SU-DHL-6 (cell line): ENCODE measurements at regions not wholly inside any gene's neighbourhood (a gene's known extent, or its start where the extent isn't known, plus 50 kb on each side); places are given as distances from the start of the nearest gene placed in this dataset.

Experiments used
- H2AFZ ChIP-seq: fragments of 200-600 bp; sonication (generic); 2 replicates; pipeline ENCODE4 v1.6.1; 2014; ENCODE audit warnings: low read depth, mild to moderate bottlenecking, moderate library complexity, mixed read lengths, antibody characterized with exemption, low read length; ENCODE audit not compliant: severe bottlenecking
- H3F3A ChIP-seq: fragments of 200-600 bp; shearing (Covaris generic); 2 replicates; pipeline ENCODE4 v1.6.0; 2016; ENCODE audit warnings: antibody characterized with exemption, mild to moderate bottlenecking; ENCODE audit not compliant: insufficient read depth
- H3K27ac ChIP-seq: fragments of 200-600 bp; sonication (generic); 2 replicates; pipeline ENCODE4 v1.5.1; 2016; ENCODE audit warnings: low read depth, mild to moderate bottlenecking, low read length, moderate library complexity, mixed read lengths
- H3K27me3 ChIP-seq: fragments of 200-600 bp; sonication (generic), shearing (Covaris generic); 2 replicates; pipeline ENCODE4 v1.6.0; 2014; ENCODE audit warnings: mild to moderate bottlenecking, low read length
- H3K36me3 ChIP-seq: fragments of 200-600 bp; sonication (generic); 2 replicates; pipeline ENCODE4 v1.6.1; 2014; ENCODE audit warnings: mild to moderate bottlenecking, low read length, mixed read lengths
- H3K4me2 ChIP-seq: fragments of 300-600, 200-600 bp; shearing (Covaris generic), sonication (generic); 2 replicates; pipeline ENCODE4 v1.6.0; 2014; ENCODE audit warnings: low read length, low read depth, mild to moderate bottlenecking; ENCODE audit not compliant: poor library complexity, severe bottlenecking
- H3K4me3 ChIP-seq: fragments of 200-600 bp; sonication (generic); 2 replicates; pipeline ENCODE4 v1.5.1; 2014; ENCODE audit warnings: antibody characterized with exemption, low read length, mild to moderate bottlenecking, mixed read lengths; ENCODE audit not compliant: insufficient read depth, poor library complexity, severe bottlenecking
- H3K79me2 ChIP-seq: fragments of 200-600 bp; sonication (generic); 2 replicates; pipeline ENCODE4 v1.6.1; 2014; ENCODE audit warnings: mild to moderate bottlenecking, low read length, moderate library complexity; ENCODE audit not compliant: insufficient read depth
- H3K9ac ChIP-seq: fragments of 200-600 bp; sonication (generic); 2 replicates; pipeline ENCODE4 v1.7.0; 2014; ENCODE audit warnings: mild to moderate bottlenecking, low read length
- H3K9me2 ChIP-seq: fragments of 200-600 bp; sonication (generic); replicated peaks from 2 replicates; pipeline ENCODE4 v1.6.1; 2014; ENCODE audit warnings: low read length; ENCODE audit not compliant: insufficient read depth
- H3K9me3 ChIP-seq: fragments of 200-600 bp; sonication (generic); 2 replicates; pipeline ENCODE4 v1.6.1; 2014; ENCODE audit warnings: low read length, mixed read lengths; ENCODE audit not compliant: insufficient read depth
- H4K20me1 ChIP-seq: fragments of 200-600 bp; sonication (generic); 2 replicates; pipeline ENCODE4 v1.6.1; 2014; ENCODE audit warnings: low read depth, mild to moderate bottlenecking, antibody characterized with exemption, low read length, moderate library complexity, mixed read lengths
- EZH2phosphoT487 ChIP-seq: fragments of 200-600 bp; sonication (generic), shearing (Covaris generic); conservative IDR thresholded peaks from 2 replicates; pipeline ENCODE4 v1.6.1; 2018; ENCODE audit warnings: mild to moderate bottlenecking, antibody characterized with exemption, low read length, moderate library complexity, mixed read lengths
- TF ChIP-seq, protein P1 (sequence below): fragments of 200-600 bp; sonication (generic); IDR thresholded peaks from one replicate; pipeline ENCODE4 v1.5.1; 2017; ENCODE audit warnings: antibody characterized with exemption, mild to moderate bottlenecking, low read length, moderate library complexity; ENCODE audit not compliant: insufficient read depth, poor library complexity, severe bottlenecking

DNA sequence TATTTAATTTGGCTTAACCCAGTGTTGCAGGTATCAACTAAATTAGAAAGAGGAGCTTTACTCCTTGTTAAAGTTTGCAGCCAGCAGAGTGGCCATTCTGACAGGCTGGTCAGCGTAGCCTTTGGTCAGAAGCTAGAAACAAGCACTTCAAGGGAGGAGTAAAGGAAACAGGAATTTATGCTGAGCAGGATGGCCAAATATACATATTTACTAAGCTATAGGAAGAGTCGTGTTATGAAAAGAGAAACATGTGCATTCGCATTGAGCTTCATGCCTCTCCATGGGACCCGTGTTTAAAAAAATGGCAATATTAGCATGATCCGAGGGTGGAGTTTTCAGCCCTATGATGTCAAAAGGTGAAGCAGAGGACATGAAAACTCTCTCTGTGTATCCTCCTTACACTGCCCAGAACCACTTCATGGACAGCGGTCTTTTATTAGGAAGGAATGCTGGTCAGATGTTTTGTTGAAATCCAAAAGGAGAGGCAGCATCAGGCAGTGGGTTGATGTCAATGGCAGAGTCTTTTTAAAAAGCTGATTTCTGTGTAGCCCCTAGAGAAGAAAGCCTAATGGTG lies 71.8 kb upstream of the MAPK10 start:
- Histone ChIP-seq H3K79me2 (no peaks in the 10 kb centered on the region), H4K20me1 (no peaks in the 10 kb centered on the region), H3K9me3 (no peaks in the 10 kb centered on the region), H3F3A (no peaks in the 10 kb centered on the region), H3K9ac (no peak overlapping the region), H3K9me2 (no peaks in the 10 kb centered on the region), H3K4me3 (no peak overlapping the region), H2AFZ (no peak overlapping the region), H3K36me3 (no peaks in the 10 kb centered on the region), H3K27ac (no peak overlapping the region), H3K4me2 (no peak overlapping the region), H3K27me3 (no peaks in the 10 kb centered on the region)
- TF ChIP-seq, protein P1, sequence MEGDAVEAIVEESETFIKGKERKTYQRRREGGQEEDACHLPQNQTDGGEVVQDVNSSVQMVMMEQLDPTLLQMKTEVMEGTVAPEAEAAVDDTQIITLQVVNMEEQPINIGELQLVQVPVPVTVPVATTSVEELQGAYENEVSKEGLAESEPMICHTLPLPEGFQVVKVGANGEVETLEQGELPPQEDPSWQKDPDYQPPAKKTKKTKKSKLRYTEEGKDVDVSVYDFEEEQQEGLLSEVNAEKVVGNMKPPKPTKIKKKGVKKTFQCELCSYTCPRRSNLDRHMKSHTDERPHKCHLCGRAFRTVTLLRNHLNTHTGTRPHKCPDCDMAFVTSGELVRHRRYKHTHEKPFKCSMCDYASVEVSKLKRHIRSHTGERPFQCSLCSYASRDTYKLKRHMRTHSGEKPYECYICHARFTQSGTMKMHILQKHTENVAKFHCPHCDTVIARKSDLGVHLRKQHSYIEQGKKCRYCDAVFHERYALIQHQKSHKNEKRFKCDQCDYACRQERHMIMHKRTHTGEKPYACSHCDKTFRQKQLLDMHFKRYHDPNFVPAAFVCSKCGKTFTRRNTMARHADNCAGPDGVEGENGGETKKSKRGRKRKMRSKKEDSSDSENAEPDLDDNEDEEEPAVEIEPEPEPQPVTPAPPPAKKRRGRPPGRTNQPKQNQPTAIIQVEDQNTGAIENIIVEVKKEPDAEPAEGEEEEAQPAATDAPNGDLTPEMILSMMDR = no peak
- no peak for TF ChIP-seq EZH2phosphoT487

DNA sequence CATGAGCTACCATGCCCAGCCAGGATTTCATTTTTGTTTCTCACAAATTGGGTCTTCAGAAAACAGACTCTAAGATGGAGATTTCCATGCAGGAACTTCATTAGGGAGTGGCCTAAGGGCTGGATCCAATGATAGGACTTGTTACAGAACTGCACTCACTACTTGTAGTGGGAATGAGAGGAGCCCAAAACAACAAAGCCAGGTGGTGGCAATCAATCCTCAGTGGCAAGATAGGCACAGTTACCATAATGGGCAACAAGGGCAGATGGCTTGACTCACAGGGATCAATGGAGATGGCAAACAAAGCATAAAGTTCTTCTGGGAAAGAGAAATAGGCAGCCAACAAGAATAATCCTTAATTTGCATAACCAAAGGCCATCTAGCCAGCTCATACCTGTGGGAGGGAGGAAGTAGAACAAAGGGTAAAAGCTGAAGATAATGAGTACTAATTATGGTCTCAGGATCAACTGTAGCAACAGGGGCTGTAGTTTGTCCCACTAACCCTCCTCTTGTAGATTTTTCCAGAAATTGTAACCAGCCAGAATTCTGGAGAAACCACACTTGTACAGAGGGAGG lies 72.8 kb upstream of the MAPK10 start:
- H3K4me3 ChIP-seq = no peak overlapping the region
- H3K79me2 ChIP-seq = no peaks in the 10 kb centered on the region
- no peak overlapping the region for H3K9ac ChIP-seq
- H3K36me3 ChIP-seq = no peaks in the 10 kb centered on the region
- H3K27ac ChIP-seq = no peak overlapping the region
- H3K4me2 ChIP-seq = no peak overlapping the region
- no peaks in the 10 kb centered on the region for H3F3A ChIP-seq
- H4K20me1 ChIP-seq = no peaks in the 10 kb centered on the region
- no peaks in the 10 kb centered on the region for H3K27me3 ChIP-seq
- TF ChIP-seq, protein P1 = no peak
- TF ChIP-seq EZH2phosphoT487 = no peak
- no peaks in the 10 kb centered on the region for H3K9me3 ChIP-seq
- H3K9me2 ChIP-seq = no peaks in the 10 kb centered on the region
- H2AFZ ChIP-seq = no peak overlapping the region

DNA sequence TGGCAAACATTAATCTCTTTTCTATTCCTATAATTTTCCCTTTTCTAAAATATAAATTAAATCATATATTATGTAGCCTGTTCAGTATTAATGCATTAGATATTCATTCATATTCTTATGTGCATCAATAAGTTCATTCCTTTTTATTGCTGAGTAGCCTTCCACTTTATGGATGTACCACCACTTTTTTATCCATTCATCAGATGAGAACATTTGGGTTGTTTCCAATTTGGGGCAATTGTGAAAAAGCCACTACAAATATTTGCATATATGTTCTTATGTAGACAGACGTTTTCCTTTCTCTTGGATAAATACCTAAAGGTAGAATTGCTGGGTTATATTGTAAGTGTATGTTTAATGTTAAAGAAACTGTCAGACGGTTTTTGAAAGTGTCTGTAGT lies 79.4 kb upstream of the MAPK10 start:
- no peaks in the 10 kb centered on the region for H3F3A ChIP-seq
- H3K9me3 ChIP-seq = no peaks in the 10 kb centered on the region
- TF ChIP-seq, protein P1 = no peak
- no peak for TF ChIP-seq EZH2phosphoT487
- no peak overlapping the region for H3K27ac ChIP-seq
- H3K9me2 ChIP-seq = no peaks in the 10 kb centered on the region
- H3K4me2 ChIP-seq = no peak overlapping the region
- no peak overlapping the region for H3K4me3 ChIP-seq
- H4K20me1 ChIP-seq = no peaks in the 10 kb centered on the region
- no peaks in the 10 kb centered on the region for H3K27me3 ChIP-seq
- no peaks in the 10 kb centered on the region for H3K79me2 ChIP-seq
- no peak overlapping the region for H3K9ac ChIP-seq
- no peaks in the 10 kb centered on the region for H3K36me3 ChIP-seq
- H2AFZ ChIP-seq = no peak overlapping the region
